B cell (primary cell): ENCODE measurements at regions not wholly inside any gene's neighbourhood (a gene's known extent, or its start where the extent isn't known, plus 50 kb on each side); places are given as distances from the start of the nearest gene placed in this dataset.

Source experiments
- ATAC-seq: fragments of 200-7000 bp; cut with Tn5 transposase; one replicate; pipeline ENCODE4 v1.10.0; 2021; ENCODE audit warnings: low read depth, mild to moderate bottlenecking, moderate number of reproducible peaks, moderate library complexity
- CTCF ChIA-PET: fragments of 350-600 bp; sonication (Branson Sonifier 250); formaldehyde crosslinking; loops from one replicate; lab custom pipeline; 2021; ENCODE audit warnings: antibody characterized with exemption, inconsistent platforms; lab: Charles Lee
- POLR2A ChIA-PET: fragments of 350-600 bp; sonication (Branson Sonifier 250); formaldehyde crosslinking; loops from one replicate; lab custom pipeline; 2021; ENCODE audit warnings: antibody characterized with exemption; lab: Charles Lee
- DNase-seq: peaks from one replicate; pipeline ENCODE4 v3.0.0; 2013
- H2AFZ ChIP-seq: 2 replicates; pipeline ENCODE4 v1.6.1; 2012; ENCODE audit warnings: mild to moderate bottlenecking, low read depth, low read length; ENCODE audit not compliant: insufficient read depth, poor library complexity, severe bottlenecking
- H3K27ac ChIP-seq, 2 donors: 1 replicate in 1 of 2; 2 replicates in 1 of 2; pipeline ENCODE4 v1.5.1; 2012 to 2013; ENCODE audit warnings: low read length in 2 of 2, mild to moderate bottlenecking in 2 of 2, moderate library complexity in 1 of 2
- H3K27me3 ChIP-seq, 4 experiments: fragments of 200-600 bp in 1 of 4; sonication (generic) in 1 of 4; replicated peaks in 1 of 4; 1 replicate in 2 of 4; 2 replicates in 2 of 4; pipeline versions ENCODE4 v1.6.1 to v1.7.0; 2013 to 2016; ENCODE audit warnings: low read length in 3 of 4, mild to moderate bottlenecking in 2 of 4, mixed read lengths in 1 of 4, moderate library complexity in 1 of 4; ENCODE audit not compliant: insufficient read depth in 4 of 4, control insufficient read depth in 3 of 4; ENCODE audit errors: control extremely low read depth in 1 of 4
- H3K36me3 ChIP-seq, 2 experiments: replicated peaks in 1 of 2; 1 replicate in 1 of 2; 2 replicates in 1 of 2; pipeline versions ENCODE4 v1.6.1 to v1.7.1; 2013; ENCODE audit warnings: low read length in 1 of 2; ENCODE audit not compliant: insufficient read depth in 2 of 2, control insufficient read depth in 1 of 2; ENCODE audit errors: control extremely low read depth in 1 of 2, extremely low read depth in 1 of 2
- H3K4me1 ChIP-seq, 2 donors: fragments of 200-600 bp in 1 of 2; sonication (generic) in 1 of 2; 1 replicate in 1 of 2; 2 replicates in 1 of 2; pipeline versions ENCODE4 v1.5.1 to v1.6.1; 2013 to 2017; ENCODE audit warnings: low read length in 2 of 2; ENCODE audit not compliant: control insufficient read depth in 2 of 2, insufficient read depth in 2 of 2
- H3K4me2 ChIP-seq: replicated peaks from 2 replicates; pipeline ENCODE3; 2012; ENCODE audit warnings: mild to moderate bottlenecking, low read depth, low read length; ENCODE audit not compliant: poor library complexity, severe bottlenecking
- H3K4me3 ChIP-seq, 5 experiments: fragments of 200-600 bp in 1 of 5; sonication (generic) in 1 of 5; 1 replicate in 3 of 5; 2 replicates in 2 of 5; pipeline versions ENCODE4 v1.5.1 to v1.7.0; 2011 to 2016; ENCODE audit warnings: low read length in 4 of 5, mild to moderate bottlenecking in 4 of 5, low read depth in 2 of 5, control low read depth in 1 of 5, moderate library complexity in 1 of 5; ENCODE audit not compliant: insufficient read depth in 1 of 5; ENCODE audit errors: control extremely low read depth in 1 of 5, extremely low read depth in 1 of 5
- H3K79me2 ChIP-seq: fragments of 200-600 bp; sonication (generic); one replicate; pipeline ENCODE4 v1.6.0; 2016; ENCODE audit warnings: low read length; ENCODE audit not compliant: control insufficient read depth, insufficient read depth
- H3K9ac ChIP-seq: fragments of 200-600 bp; sonication (generic); 2 replicates; pipeline ENCODE4 v1.6.1; 2017; ENCODE audit warnings: mild to moderate bottlenecking, low read length, moderate library complexity
- H3K9me3 ChIP-seq, 3 donors: one replicate each; pipeline versions ENCODE4 v1.6.1 to v1.7.1; 2013; ENCODE audit warnings: low read length in 2 of 3; ENCODE audit not compliant: control insufficient read depth in 2 of 3, insufficient read depth in 1 of 3; ENCODE audit errors: control extremely low read depth in 1 of 3
- H4K20me1 ChIP-seq: 2 replicates; pipeline ENCODE4 v1.6.0; 2012; ENCODE audit warnings: mild to moderate bottlenecking, low read length; ENCODE audit not compliant: insufficient read depth, control insufficient read depth, poor library complexity, severe bottlenecking
- H3K27ac Mint-ChIP-seq: one replicate; pipeline ENCODE4 v1.8.0; 2021; ENCODE audit warnings: mixed read lengths
- H3K27me3 Mint-ChIP-seq: one replicate; pipeline ENCODE4 v1.8.0; 2021; ENCODE audit warnings: mixed read lengths
- H3K4me1 Mint-ChIP-seq: one replicate; pipeline ENCODE4 v1.8.0; 2021; ENCODE audit warnings: mixed read lengths
- H3K4me3 Mint-ChIP-seq: one replicate; pipeline ENCODE4 v1.8.0; 2021; ENCODE audit warnings: mixed read lengths
- H3K9me3 Mint-ChIP-seq: one replicate; pipeline ENCODE4 v1.8.0; 2022; ENCODE audit warnings: mixed read lengths; ENCODE audit not compliant: insufficient read depth
- EZH2 ChIP-seq: IDR thresholded peaks from 2 replicates; pipeline ENCODE4 v1.6.1; 2012; ENCODE audit warnings: borderline replicate concordance, low read depth, mild to moderate bottlenecking, moderate library complexity, low read length; ENCODE audit not compliant: insufficient read depth, poor library complexity, severe bottlenecking
- WGBS: methylation state at CpG from one replicate; pipeline ENCODE4 v1.1.5; 2013; ENCODE audit warnings: missing lambda C conversion rate; ENCODE audit not compliant: insufficient coverage; 5-methylcytosine and 5-hydroxymethylcytosine counted together
- intact Hi-C: fragments of 100-400 bp; cut with micrococcal nuclease; formaldehyde crosslinking; loops from one replicate; pipeline ENCODE4 v1.10.0; 2022
- TF ChIP-seq, protein P1 (sequence below): fragments of 200-600 bp; IDR thresholded peaks from one replicate; pipeline ENCODE4 v1.8.0; 2022; ENCODE audit warnings: antibody characterized with exemption, mild to moderate bottlenecking

DNA sequence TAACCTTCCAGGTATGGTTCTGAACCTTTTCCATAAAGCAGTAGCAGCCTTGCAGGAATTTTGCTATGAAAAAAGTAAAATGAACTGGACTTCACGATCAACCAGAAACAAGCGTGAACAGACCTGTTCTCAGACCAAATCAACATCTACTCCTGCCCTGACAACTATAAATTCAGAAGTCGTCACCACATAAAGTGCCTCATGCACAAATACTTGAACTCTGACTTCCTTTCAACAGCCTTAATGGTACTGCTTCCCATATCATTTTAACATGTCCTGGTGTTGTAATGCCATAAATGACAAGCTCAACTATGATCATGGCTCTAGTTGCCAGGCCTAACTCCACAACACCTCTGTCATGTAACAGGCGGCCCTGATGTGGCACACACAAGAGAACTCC, 262.4 kb downstream of the MTX2 start:
- Histone ChIP-seq H3K36me3 (no peaks in the 10 kb centered on the region), H3K4me2 (no peak overlapping the region), H3K9ac (no peak overlapping the region), H4K20me1 (no peaks in the 10 kb centered on the region), H3K4me3 (no peak overlapping the region), H2AFZ (no peak overlapping the region), H3K27ac (no peak overlapping the region), H3K27me3 (peaks cover 0 to 12% (median 0%) of the 10 kb centered on the region in 4 experiments), H3K9me3 (peaks cover 0 to 1% (median 0%) of the 10 kb centered on the region in 3 donors), H3K79me2 (no peaks in the 10 kb centered on the region), H3K4me1 (no peaks in the 10 kb centered on the region)
- no peak overlapping the region for H3K27ac Mint-ChIP-seq
- ChIA-PET CTCF (no interaction called here), POLR2A (no interaction called here)
- H3K4me1 Mint-ChIP-seq, result no peaks in the 10 kb centered on the region
- H3K27me3 Mint-ChIP-seq, result peaks cover 36% of the 10 kb centered on the region
- no peak overlapping the region for H3K4me3 Mint-ChIP-seq
- intact Hi-C loops, result no loop called here
- H3K9me3 Mint-ChIP-seq, result no peaks in the 10 kb centered on the region
- TF ChIP-seq, protein P1, sequence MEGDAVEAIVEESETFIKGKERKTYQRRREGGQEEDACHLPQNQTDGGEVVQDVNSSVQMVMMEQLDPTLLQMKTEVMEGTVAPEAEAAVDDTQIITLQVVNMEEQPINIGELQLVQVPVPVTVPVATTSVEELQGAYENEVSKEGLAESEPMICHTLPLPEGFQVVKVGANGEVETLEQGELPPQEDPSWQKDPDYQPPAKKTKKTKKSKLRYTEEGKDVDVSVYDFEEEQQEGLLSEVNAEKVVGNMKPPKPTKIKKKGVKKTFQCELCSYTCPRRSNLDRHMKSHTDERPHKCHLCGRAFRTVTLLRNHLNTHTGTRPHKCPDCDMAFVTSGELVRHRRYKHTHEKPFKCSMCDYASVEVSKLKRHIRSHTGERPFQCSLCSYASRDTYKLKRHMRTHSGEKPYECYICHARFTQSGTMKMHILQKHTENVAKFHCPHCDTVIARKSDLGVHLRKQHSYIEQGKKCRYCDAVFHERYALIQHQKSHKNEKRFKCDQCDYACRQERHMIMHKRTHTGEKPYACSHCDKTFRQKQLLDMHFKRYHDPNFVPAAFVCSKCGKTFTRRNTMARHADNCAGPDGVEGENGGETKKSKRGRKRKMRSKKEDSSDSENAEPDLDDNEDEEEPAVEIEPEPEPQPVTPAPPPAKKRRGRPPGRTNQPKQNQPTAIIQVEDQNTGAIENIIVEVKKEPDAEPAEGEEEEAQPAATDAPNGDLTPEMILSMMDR, result no peak
- no peak for TF ChIP-seq EZH2
- 98% methylated on average over 4 of the region's 4 CpGs for WGBS
- DNase-seq, result no peak
- ATAC-seq, result no peak

DNA sequence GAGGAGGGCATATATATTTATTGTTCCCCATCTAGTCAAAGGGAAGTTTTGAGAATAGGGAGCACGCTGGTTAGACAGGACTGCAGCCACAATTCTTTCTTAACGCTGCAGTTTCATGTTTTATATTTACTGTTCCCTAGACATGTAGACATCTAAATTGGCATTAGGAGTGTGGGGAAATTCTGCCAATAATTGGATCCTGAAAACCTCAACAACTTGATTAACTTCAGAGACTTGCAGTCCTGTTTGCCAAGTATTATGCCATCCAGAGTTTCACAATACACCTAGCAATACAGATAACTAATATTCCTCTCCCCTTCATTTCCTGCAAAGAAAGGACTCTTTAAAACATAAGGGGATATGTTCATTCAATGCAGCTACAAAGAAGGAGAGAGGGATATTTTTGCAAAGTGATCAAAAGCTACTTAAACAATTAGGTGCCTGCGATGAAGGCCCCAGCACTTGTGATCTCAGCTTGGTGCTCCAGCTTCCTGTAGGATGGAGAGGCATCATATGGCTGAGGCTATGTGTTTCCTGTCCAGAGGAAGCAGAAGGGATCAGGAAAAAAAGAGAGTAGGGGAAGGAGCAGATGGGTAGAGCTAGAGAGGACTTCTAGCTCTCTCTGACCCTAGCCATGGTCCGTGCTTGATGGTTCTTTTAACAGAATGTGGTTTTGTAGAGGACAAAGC, 264.4 kb downstream of the MTX2 start:
- no peak overlapping the region for H3K4me2 ChIP-seq
- ChIA-PET POLR2A (no interaction called here), CTCF (no interaction called here)
- ATAC-seq (no peak), DNase-seq (no peak)
- peaks cover 0 to 1% (median 0%) of the 10 kb centered on the region in 3 donors for H3K9me3 ChIP-seq
- no peak overlapping the region for H3K9ac ChIP-seq
- no peaks in the 10 kb centered on the region for H3K4me1 ChIP-seq
- H3K27me3 ChIP-seq, result peaks cover 0 to 2% (median 0%) of the 10 kb centered on the region in 4 experiments
- H2AFZ ChIP-seq, result no peak overlapping the region
- H3K79me2 ChIP-seq, result no peaks in the 10 kb centered on the region
- H3K36me3 ChIP-seq, result no peaks in the 10 kb centered on the region
- no peak overlapping the region for H3K4me3 Mint-ChIP-seq
- H4K20me1 ChIP-seq, result no peaks in the 10 kb centered on the region
- H3K4me3 ChIP-seq, result no peak overlapping the region
- 94% methylated on average over 2 of the region's 4 CpGs for WGBS
- no peak overlapping the region for H3K27ac ChIP-seq
- no peaks in the 10 kb centered on the region for H3K9me3 Mint-ChIP-seq
- no peaks in the 10 kb centered on the region for H3K4me1 Mint-ChIP-seq
- TF ChIP-seq EZH2, result no peak
- TF ChIP-seq, protein P1, result no peak
- H3K27ac Mint-ChIP-seq, result no peak overlapping the region
- H3K27me3 Mint-ChIP-seq, result peaks cover 33% of the 10 kb centered on the region
- intact Hi-C loops, result no loop called here
